IMR-90 (cell line): ENCODE measurements at regions not wholly inside any gene's neighbourhood (a gene's known extent, or its start where the extent isn't known, plus 50 kb on each side); places are given as distances from the start of the nearest gene placed in this dataset.

Experiments used
- ATAC-seq: fragments of 200-7000 bp; cut with Tn5 transposase; 2 replicates; pipeline ENCODE4 v1.9.1; 2020; ENCODE audit warnings: low read depth, mild to moderate bottlenecking, moderate library complexity
- BruUV-seq: library from RNA; stranded (reverse); fragments of 400-500 nt; replicated peaks from 2 replicates; lab custom pipeline; 2021; lab: Mats Ljungman, UMichigan
- CTCF ChIA-PET: fragments of 300-600 bp; formaldehyde crosslinking; extraction: SDS; loops from one replicate; lab custom pipeline; 2021; ENCODE audit warnings: antibody characterized with exemption; lab: Yijun Ruan, JAX
- POLR2A ChIA-PET: fragments of 300-600 bp; sonication (Branson Sonifier 250); formaldehyde crosslinking; loops from one replicate; lab custom pipeline; 2022; ENCODE audit warnings: antibody characterized with exemption; ENCODE audit not compliant: unreplicated experiment; lab: Charles Lee
- DNase-seq: peaks from one replicate; pipeline ENCODE4 v3.0.0; 2013
- H2AFZ ChIP-seq: replicated peaks from 2 replicates; pipeline ENCODE3; 2013; ENCODE audit warnings: low read length, mild to moderate bottlenecking; ENCODE audit not compliant: poor library complexity
- H2AK5ac ChIP-seq: 2 replicates; pipeline ENCODE4 v1.6.1; 2013; ENCODE audit warnings: low read depth, low read length, inconsistent platforms
- H2AK9ac ChIP-seq: replicated peaks from 2 replicates; pipeline ENCODE3; 2013; ENCODE audit warnings: mild to moderate bottlenecking, low read depth, low read length, moderate library complexity; ENCODE audit not compliant: poor library complexity
- H2BK120ac ChIP-seq: 2 replicates; pipeline ENCODE4 v1.6.1; 2013; ENCODE audit warnings: low read depth, low read length, inconsistent platforms
- H2BK15ac ChIP-seq: 3 replicates; pipeline ENCODE4 v1.6.1; 2013; ENCODE audit warnings: low read depth, low read length, inconsistent platforms
- H2BK20ac ChIP-seq: 2 replicates; pipeline ENCODE4 v1.6.1; 2013; ENCODE audit warnings: low read depth, mild to moderate bottlenecking, inconsistent platforms, low read length, moderate library complexity
- H2BK5ac ChIP-seq: 2 replicates; pipeline ENCODE4 v1.6.1; 2013; ENCODE audit warnings: mild to moderate bottlenecking, low read depth, low read length, inconsistent platforms; ENCODE audit not compliant: poor library complexity, severe bottlenecking
- H3K14ac ChIP-seq: replicated peaks from 2 replicates; pipeline ENCODE4 v1.6.1; 2013; ENCODE audit warnings: low read depth, low read length, inconsistent platforms
- H3K18ac ChIP-seq: 2 replicates; pipeline ENCODE4 v1.6.1; 2013; ENCODE audit warnings: low read depth, low read length, control low read depth
- H3K23ac ChIP-seq: 2 replicates; pipeline ENCODE4 v1.6.1; 2013; ENCODE audit warnings: low read depth, low read length, inconsistent platforms
- H3K27ac ChIP-seq: 2 replicates; pipeline ENCODE4 v1.5.1; 2013; ENCODE audit warnings: mild to moderate bottlenecking, control low read depth, low read length; ENCODE audit not compliant: insufficient read depth
- H3K27me3 ChIP-seq: 2 replicates; pipeline ENCODE4 v1.6.1; 2013; ENCODE audit warnings: low read length; ENCODE audit not compliant: control insufficient read depth, insufficient read depth
- H3K36me3 ChIP-seq: 2 replicates; pipeline ENCODE4 v1.6.1; 2013; ENCODE audit warnings: low read length, mixed read lengths; ENCODE audit not compliant: control insufficient read depth, insufficient read depth
- H3K4ac ChIP-seq: 2 replicates; pipeline ENCODE4 v1.6.1; 2013; ENCODE audit warnings: low read depth, low read length, inconsistent platforms
- H3K4me1 ChIP-seq: 2 replicates; pipeline ENCODE4 v1.6.1; 2013; ENCODE audit warnings: low read length, mixed read lengths; ENCODE audit not compliant: control insufficient read depth, insufficient read depth
- H3K4me2 ChIP-seq: 2 replicates; pipeline ENCODE4 v1.6.1; 2013; ENCODE audit warnings: low read depth, mild to moderate bottlenecking, control low read depth, low read length, moderate library complexity
- H3K4me3 ChIP-seq: 2 replicates; pipeline ENCODE4 v1.5.1; 2013; ENCODE audit warnings: low read depth, mild to moderate bottlenecking, control low read depth, low read length, moderate library complexity; ENCODE audit not compliant: insufficient read depth
- H3K56ac ChIP-seq: 2 replicates; pipeline ENCODE4 v1.6.1; 2013; ENCODE audit warnings: low read length, inconsistent platforms; ENCODE audit not compliant: insufficient read depth; ENCODE audit errors: extremely low read depth
- H3K79me1 ChIP-seq, 2 experiments: 2 replicates each; pipeline ENCODE4 v1.6.1; 2013; ENCODE audit warnings: low read length in 2 of 2, inconsistent platforms in 1 of 2, low read depth in 1 of 2
- H3K9ac ChIP-seq: 2 replicates; pipeline ENCODE4 v1.6.1; 2013; ENCODE audit warnings: low read depth, low read length, control low read depth
- H3K9me1 ChIP-seq: 2 replicates; pipeline ENCODE4 v1.6.1; 2013; ENCODE audit warnings: low read length, inconsistent platforms; ENCODE audit not compliant: insufficient read depth
- H3K9me3 ChIP-seq: 2 replicates; pipeline ENCODE4 v1.6.1; 2013; ENCODE audit warnings: low read length; ENCODE audit not compliant: control insufficient read depth, insufficient read depth
- H4K20me1 ChIP-seq: 2 replicates; pipeline ENCODE4 v1.6.1; 2013; ENCODE audit warnings: low read length, inconsistent platforms; ENCODE audit not compliant: insufficient read depth
- H4K5ac ChIP-seq: 2 replicates; pipeline ENCODE4 v1.6.1; 2013; ENCODE audit warnings: mild to moderate bottlenecking, low read depth, low read length, control low read depth
- H4K8ac ChIP-seq, 2 experiments: 2 replicates each; pipeline ENCODE4 v1.6.1; 2013; ENCODE audit warnings: low read depth in 2 of 2, low read length in 2 of 2, control low read depth in 1 of 2, inconsistent platforms in 1 of 2
- H4K91ac ChIP-seq: 2 replicates; pipeline ENCODE4 v1.6.1; 2013; ENCODE audit warnings: low read depth, low read length, inconsistent platforms; ENCODE audit not compliant: insufficient read depth
- BHLHE40 ChIP-seq: fragments of 150-350 bp; IDR thresholded peaks from 2 replicates; pipeline ENCODE4 v1.6.1; 2016; ENCODE audit warnings: mild to moderate bottlenecking, low read depth, low read length
- CEBPB ChIP-seq: IDR thresholded peaks from 2 replicates; pipeline ENCODE4 v1.6.1; 2012; ENCODE audit warnings: low read depth, low read length, improper control_type of control experiment
- CHD1 ChIP-seq: IDR thresholded peaks from 2 replicates; pipeline ENCODE4 v1.6.1; 2012; ENCODE audit warnings: low read depth, low read length, improper control_type of control experiment
- MAFK ChIP-seq: IDR thresholded peaks from 2 replicates; pipeline ENCODE4 v1.6.1; 2012; ENCODE audit warnings: low read depth, low read length, improper control_type of control experiment
- MXI1 ChIP-seq: IDR thresholded peaks from 2 replicates; pipeline ENCODE4 v1.6.1; 2012; ENCODE audit warnings: low read depth, mild to moderate bottlenecking, low read length, moderate library complexity, borderline replicate concordance
- RAD21 ChIP-seq: IDR thresholded peaks from 2 replicates; pipeline ENCODE4 v1.6.1; 2012; ENCODE audit warnings: low read length, improper control_type of control experiment
- RCOR1 ChIP-seq: IDR thresholded peaks from 2 replicates; pipeline ENCODE4 v1.6.1; 2012; ENCODE audit warnings: mild to moderate bottlenecking, low read length, improper control_type of control experiment; ENCODE audit not compliant: insufficient replicate concordance
- SMC3 ChIP-seq: fragments of 150-350 bp; IDR thresholded peaks from 2 replicates; pipeline ENCODE4 v1.6.1; 2016; ENCODE audit warnings: low read depth, mild to moderate bottlenecking, antibody characterized with exemption, low read length, moderate library complexity
- USF2 ChIP-seq: fragments of 150-350 bp; IDR thresholded peaks from 2 replicates; pipeline ENCODE4 v1.6.1; 2017; ENCODE audit warnings: mild to moderate bottlenecking, antibody characterized with exemption, low read length, low read depth
- WGBS, 2 experiments: methylation state at CpG; one replicate each; pipeline versions ENCODE4 v1.1.5 to v1.1.7; 2013; ENCODE audit warnings: missing lambda C conversion rate in 2 of 2; ENCODE audit not compliant: insufficient read length in 1 of 2; ENCODE audit errors: extremely low coverage in 2 of 2; 5-methylcytosine and 5-hydroxymethylcytosine counted together
- dilution Hi-C: fragments of 300-500 bp; cut with HindIII; formaldehyde crosslinking; loops from one replicate; pipeline ENCODE4 v1.14.3; 2018; ENCODE audit warnings: low sequenced_read_pairs; ENCODE audit not compliant: unreplicated experiment
- in situ Hi-C: fragments of 300-500 bp; cut with MboI; formaldehyde crosslinking; loops from 3 replicates; pipeline ENCODE4 v1.14.3; 2019; ENCODE audit warnings: low sequenced_read_pairs, inconsistent platforms, mixed read lengths
- intact Hi-C: fragments of 100-400 bp; cut with micrococcal nuclease; formaldehyde crosslinking; loops from 2 replicates; pipeline ENCODE4 v1.10.0; 2022
- TF ChIP-seq, protein P1 (sequence below): conservative IDR thresholded peaks from 2 replicates; pipeline ENCODE4 v1.5.1; 2012; ENCODE audit warnings: mild to moderate bottlenecking, low read depth, low read length, improper control_type of control experiment

DNA sequence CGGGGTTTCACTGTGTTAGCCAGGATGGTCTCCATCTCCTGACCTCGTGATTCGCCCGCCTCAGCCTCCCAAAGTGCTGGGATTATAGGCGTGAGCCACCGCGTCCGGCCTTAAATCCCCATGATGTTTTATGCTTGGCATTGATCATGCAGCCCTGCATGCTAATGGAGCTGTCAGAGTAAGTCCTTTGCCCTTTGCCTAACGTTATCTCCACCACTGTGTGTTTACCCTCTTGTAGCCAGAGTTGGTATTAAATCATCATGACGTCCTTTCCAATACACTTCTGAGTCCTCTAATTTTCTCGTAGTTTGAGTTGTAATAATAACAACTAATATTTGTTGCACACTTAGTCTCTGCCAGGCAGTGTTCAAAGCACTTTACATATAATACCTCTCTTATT is 57.2 kb upstream of the ZFAND5 start:
- Histone ChIP-seq H3K36me3 (no peaks in the 10 kb centered on the region), H3K4me1 (no peaks in the 10 kb centered on the region), H2AK9ac (no peak overlapping the region), H4K5ac (no peak overlapping the region), H3K23ac (no peak overlapping the region), H4K8ac (no peak overlapping the region), H2BK120ac (no peak overlapping the region), H2BK15ac (no peak overlapping the region), H2AFZ (no peak overlapping the region), H3K4ac (no peak overlapping the region), H3K79me1 (no peaks in the 10 kb centered on the region), H4K91ac (no peak overlapping the region), H3K9ac (no peak overlapping the region), H2BK5ac (no peak overlapping the region), H3K9me1 (no peaks in the 10 kb centered on the region), H3K9me3 (no peaks in the 10 kb centered on the region), H2AK5ac (no peak overlapping the region), H3K18ac (no peak overlapping the region), H4K20me1 (no peaks in the 10 kb centered on the region), H3K14ac (no peak overlapping the region), H3K27ac (no peak overlapping the region), H3K4me2 (no peak overlapping the region), H3K4me3 (no peak overlapping the region), H2BK20ac (no peak overlapping the region), H3K56ac (no peak overlapping the region), H3K27me3 (no peaks in the 10 kb centered on the region)
- in situ Hi-C loops (no loop called here), dilution Hi-C loops (no loop called here), intact Hi-C loops (no loop called here)
- BruUV-seq: no TSS peak
- no peak for DNase-seq
- CTCF ChIA-PET: no interaction called here
- POLR2A ChIA-PET: no interaction called here
- TF ChIP-seq, protein P1, sequence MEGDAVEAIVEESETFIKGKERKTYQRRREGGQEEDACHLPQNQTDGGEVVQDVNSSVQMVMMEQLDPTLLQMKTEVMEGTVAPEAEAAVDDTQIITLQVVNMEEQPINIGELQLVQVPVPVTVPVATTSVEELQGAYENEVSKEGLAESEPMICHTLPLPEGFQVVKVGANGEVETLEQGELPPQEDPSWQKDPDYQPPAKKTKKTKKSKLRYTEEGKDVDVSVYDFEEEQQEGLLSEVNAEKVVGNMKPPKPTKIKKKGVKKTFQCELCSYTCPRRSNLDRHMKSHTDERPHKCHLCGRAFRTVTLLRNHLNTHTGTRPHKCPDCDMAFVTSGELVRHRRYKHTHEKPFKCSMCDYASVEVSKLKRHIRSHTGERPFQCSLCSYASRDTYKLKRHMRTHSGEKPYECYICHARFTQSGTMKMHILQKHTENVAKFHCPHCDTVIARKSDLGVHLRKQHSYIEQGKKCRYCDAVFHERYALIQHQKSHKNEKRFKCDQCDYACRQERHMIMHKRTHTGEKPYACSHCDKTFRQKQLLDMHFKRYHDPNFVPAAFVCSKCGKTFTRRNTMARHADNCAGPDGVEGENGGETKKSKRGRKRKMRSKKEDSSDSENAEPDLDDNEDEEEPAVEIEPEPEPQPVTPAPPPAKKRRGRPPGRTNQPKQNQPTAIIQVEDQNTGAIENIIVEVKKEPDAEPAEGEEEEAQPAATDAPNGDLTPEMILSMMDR: no peak
- TF ChIP-seq MXI1 (no peak), RAD21 (no peak), BHLHE40 (no peak), CHD1 (no peak), CEBPB (no peak), USF2 (no peak), RCOR1 (no peak), SMC3 (no peak), MAFK (no peak)
- WGBS, 2 experiments: 100% methylated on average over 4 of the region's 11 CpGs; no CpG with 5 or more reads in 1 of the 2 experiments
- no peak for ATAC-seq
